ENCODE measurements at regions not wholly inside any gene's neighbourhood (a gene's known extent, or its start where the extent isn't known, plus 50 kb on each side); places are given as distances from the start of the nearest gene placed in this dataset.
"Not testable (repeated sequence)": the region's sequence is repeated elsewhere in the genome, so short reads cannot be mapped to it uniquely, and the experiment has no call there.

GRCh38 chr2:34815052-34815741 lies 1216.1 kb upstream of the FAM98A start:
- ATAC-seq, result no peak
- no peak for DNase-seq

GRCh38 chr2:34810456-34810855 lies 1211.4 kb upstream of the FAM98A start:
- ATAC-seq (no peak), DNase-seq (no peak)

GRCh38 chr2:34808426-34808825 lies 1209.3 kb upstream of the FAM98A start:
- DNase-seq (no peak), ATAC-seq (no peak)

- DNase-seq (no peak), ATAC-seq (no peak)
Measured at GRCh38 chr2:34806891-34807290, 1207.8 kb upstream of the FAM98A start.

- DNase-seq, result no peak
- no peak for ATAC-seq
Measured at GRCh38 chr2:34806396-34806795, 1207.3 kb upstream of the FAM98A start.

GRCh38 chr2:34799556-34799955 lies 1200.5 kb upstream of the FAM98A start:
- no peak for DNase-seq
- no peak for ATAC-seq

GRCh38 chr2:34795586-34795985 lies 1196.5 kb upstream of the FAM98A start:
- DNase-seq, ATAC-seq: not testable (repeated sequence)

- ATAC-seq, result no peak
- no peak for DNase-seq
Measured at GRCh38 chr2:34789169-34789568, 1190.1 kb upstream of the FAM98A start.

- ATAC-seq, result no peak
Measured at GRCh38 chr2:34787341-34787740, 1188.2 kb upstream of the FAM98A start.

GRCh38 chr2:34785206-34785785 lies 1186.2 kb upstream of the FAM98A start:
- no peak for DNase-seq
- ATAC-seq, result no peak

More at GRCh38 chr2:34787341-34787740, 1188.2 kb upstream of the FAM98A start:
- no peak for DNase-seq

- DNase-seq (no peak), ATAC-seq (no peak)
Measured at GRCh38 chr2:34784701-34785100, 1185.6 kb upstream of the FAM98A start.

GRCh38 chr2:34750742-34751141 lies 1151.6 kb upstream of the FAM98A start:
- not testable (repeated sequence) for ATAC-seq, DNase-seq

- ATAC-seq (no peak), DNase-seq (no peak)
Measured at GRCh38 chr2:34747643-34748042, 1148.5 kb upstream of the FAM98A start.

- DNase-seq (no peak), ATAC-seq (no peak)
Measured at GRCh38 chr2:34738691-34739090, 1139.6 kb upstream of the FAM98A start.

- DNase-seq (no peak), ATAC-seq (no peak)
Measured at GRCh38 chr2:34737146-34737545, 1138.0 kb upstream of the FAM98A start.

GRCh38 chr2:34736482-34736881 lies 1137.4 kb upstream of the FAM98A start:
- ATAC-seq (no peak), DNase-seq (no peak)

- DNase-seq, result no peak
- ATAC-seq, result no peak
Measured at GRCh38 chr2:34734662-34735061, 1135.6 kb upstream of the FAM98A start.

GRCh38 chr2:34734042-34734441 lies 1134.9 kb upstream of the FAM98A start:
- ATAC-seq (no peak), DNase-seq (no peak)

- DNase-seq (no peak), ATAC-seq (no peak)
Measured at GRCh38 chr2:34731292-34731691, 1132.2 kb upstream of the FAM98A start.

GRCh38 chr2:34729845-34730244 lies 1130.7 kb upstream of the FAM98A start:
- DNase-seq (no peak), ATAC-seq (no peak)

GRCh38 chr2:34724107-34724506 lies 1125.0 kb upstream of the FAM98A start:
- ATAC-seq, result no peak
- no peak for DNase-seq

- DNase-seq (no peak), ATAC-seq (no peak)
Measured at GRCh38 chr2:34723683-34724082, 1124.6 kb upstream of the FAM98A start.

GRCh38 chr2:34719206-34719605 lies 1120.1 kb upstream of the FAM98A start:
- ATAC-seq, result no peak

More at GRCh38 chr2:34719206-34719605, 1120.1 kb upstream of the FAM98A start:
- no peak for DNase-seq
